Activated CD4-positive, alpha-beta T cell treated with anti-CD3 and anti-CD28 coated beads, Interleukin-10, Interleukin-2, amounts not matched to agents 100 ng/mL and 50 ng/mL, durations not matched to agents 16 hours and 8 hours (primary cell): ENCODE measurements at regions not wholly inside any gene's neighbourhood (a gene's known extent, or its start where the extent isn't known, plus 50 kb on each side); places are given as distances from the start of the nearest gene placed in this dataset.

Experiments used
- DNase-seq: peaks from one replicate; pipeline ENCODE4 v3.0.0-alpha.2; 2020

- no peak for DNase-seq
Measured at GRCh38 chr15:26374806-26375205, 398.1 kb downstream of the GABRB3 start.

- no peak for DNase-seq
Measured at GRCh38 chr15:26372706-26373105, 400.2 kb downstream of the GABRB3 start.

DNA sequence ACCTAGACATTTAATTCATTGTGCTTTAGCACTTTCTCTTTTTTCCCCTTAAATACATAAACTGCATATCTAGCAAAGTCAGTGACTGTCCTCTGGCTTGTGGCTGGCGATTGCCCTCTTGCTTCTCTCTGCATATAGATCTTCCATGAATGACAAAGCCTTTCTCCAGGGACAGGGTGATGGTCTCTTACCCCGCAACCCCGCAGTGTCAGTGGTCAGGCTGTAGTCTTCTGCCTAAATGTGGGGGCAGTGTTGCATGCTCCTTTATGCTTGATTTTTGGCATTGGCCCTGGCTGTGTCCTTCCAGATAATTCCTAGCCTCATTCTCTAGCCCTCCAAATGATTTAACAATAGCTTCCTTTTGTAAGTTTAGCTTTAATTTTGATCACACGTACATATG, 407.8 kb downstream of the GABRB3 start:
- no peak for DNase-seq

- DNase-seq = no peak
Measured at GRCh38 chr15:26359855-26360254, 413.0 kb downstream of the GABRB3 start.

- DNase-seq = no peak
Measured at GRCh38 chr15:26358708-26359107, 414.2 kb downstream of the GABRB3 start.

DNA sequence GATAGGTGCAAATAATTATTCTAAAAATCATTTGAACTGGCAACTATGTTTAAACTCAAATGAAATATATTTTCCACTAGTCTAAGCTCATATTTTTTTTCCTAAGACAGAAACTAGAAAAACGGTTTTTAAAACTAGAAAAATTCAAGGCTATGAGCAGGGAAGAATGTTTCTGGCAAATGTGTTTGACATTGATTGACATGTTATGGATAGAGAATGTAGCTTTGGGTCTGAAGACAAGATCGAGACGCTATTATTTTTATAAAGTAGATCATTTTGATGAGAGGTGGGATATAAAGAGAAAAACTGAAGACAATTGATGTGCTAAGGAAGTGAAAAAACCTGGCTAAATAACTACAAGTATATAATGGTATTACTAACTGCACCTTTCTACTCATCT, 415.2 kb downstream of the GABRB3 start:
- DNase-seq = no peak

DNA sequence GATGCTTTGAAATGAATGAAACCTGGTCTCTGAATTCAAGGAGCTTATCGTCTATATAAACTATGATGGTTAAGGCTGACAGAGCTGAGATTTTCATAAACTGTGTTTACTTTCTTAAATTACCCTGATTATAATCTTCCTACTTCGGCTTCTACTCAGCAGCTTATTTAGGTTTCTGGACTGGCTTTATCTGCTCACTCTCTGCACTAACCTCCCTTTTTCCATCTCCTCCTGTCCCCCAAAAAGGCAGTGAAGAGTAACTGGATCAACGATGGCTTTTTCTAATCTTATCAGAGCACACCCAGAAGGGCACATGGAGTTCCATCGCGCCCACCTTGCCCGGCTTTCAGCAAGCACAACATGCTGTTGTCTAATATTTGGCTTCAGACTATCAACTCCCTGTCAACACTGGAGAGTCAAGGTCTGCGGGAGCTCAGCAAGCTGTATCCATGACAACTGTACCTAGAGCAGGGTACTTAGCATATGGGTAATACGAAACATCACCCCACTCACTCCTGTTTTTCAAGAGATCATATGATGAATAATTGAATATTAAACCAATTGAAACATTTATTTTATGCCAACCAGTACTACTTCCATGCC, 417.3 kb downstream of the GABRB3 start:
- DNase-seq = no peak

GRCh38 chr15:26352909-26353308, 420.0 kb downstream of the GABRB3 start:
- no peak for DNase-seq

DNA sequence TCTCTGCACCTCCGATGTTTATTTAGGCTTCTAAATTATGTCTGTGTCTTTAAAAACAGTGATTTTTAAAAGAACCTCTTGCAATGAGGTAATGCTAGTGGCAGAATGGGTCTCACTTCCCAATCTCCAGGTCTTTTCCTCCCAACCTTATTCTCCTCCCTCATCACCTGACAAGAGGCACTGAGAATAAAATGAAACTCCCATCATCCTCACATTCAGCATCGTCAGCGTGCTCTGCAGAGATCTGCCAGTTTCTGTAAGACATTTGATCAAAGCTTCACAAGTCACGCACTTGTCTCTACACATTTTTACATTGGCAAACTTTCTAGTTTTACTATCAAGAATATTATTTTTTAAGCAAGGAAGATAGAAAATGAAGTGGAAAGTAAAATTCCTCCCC, 420.5 kb downstream of the GABRB3 start:
- no peak for DNase-seq

- DNase-seq = no peak
Measured at GRCh38 chr15:26325495-26325894, 447.4 kb downstream of the GABRB3 start.

DNA sequence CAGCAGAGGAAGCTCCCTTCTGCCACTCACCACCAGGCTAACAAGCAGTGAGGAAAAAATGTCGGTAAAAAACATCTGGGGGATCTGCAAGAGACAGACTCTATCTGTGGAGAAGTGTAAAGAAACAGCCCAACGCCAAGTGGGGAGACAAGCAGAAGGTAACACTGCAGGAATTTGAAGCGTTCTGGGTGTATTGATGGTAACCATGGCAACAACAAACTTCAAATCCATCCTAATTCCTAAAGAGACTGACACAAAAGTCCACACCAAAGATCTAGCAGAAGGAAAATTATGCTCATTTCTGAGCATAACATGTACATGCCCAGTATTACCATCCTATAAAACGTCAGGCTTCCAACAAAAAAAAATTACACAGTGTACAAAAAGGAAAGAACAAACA, 449.3 kb downstream of the GABRB3 start:
- DNase-seq = no peak

GRCh38 chr15:26318689-26319088, 454.2 kb downstream of the GABRB3 start:
- DNase-seq = no peak

DNA sequence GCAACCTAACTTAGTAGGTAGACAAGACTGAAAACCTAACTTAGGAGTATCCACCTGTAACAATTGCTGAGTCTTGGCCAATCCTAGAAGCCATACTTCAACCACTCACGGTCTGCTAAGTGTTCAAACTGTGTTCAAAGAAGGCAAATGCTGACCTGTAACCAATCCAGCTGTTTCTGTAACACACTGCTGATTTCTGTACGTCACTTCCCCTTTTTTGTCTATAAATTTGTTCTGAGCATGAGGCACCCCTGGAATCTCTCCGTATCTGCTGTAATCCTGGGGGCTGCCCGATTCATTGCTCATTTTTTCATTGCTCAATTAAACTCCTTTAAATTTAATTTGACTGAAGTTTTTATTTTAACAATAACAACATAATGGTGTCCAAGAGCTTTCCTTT, 451.4 kb upstream of the ATP10A start:
- no peak for DNase-seq

DNA sequence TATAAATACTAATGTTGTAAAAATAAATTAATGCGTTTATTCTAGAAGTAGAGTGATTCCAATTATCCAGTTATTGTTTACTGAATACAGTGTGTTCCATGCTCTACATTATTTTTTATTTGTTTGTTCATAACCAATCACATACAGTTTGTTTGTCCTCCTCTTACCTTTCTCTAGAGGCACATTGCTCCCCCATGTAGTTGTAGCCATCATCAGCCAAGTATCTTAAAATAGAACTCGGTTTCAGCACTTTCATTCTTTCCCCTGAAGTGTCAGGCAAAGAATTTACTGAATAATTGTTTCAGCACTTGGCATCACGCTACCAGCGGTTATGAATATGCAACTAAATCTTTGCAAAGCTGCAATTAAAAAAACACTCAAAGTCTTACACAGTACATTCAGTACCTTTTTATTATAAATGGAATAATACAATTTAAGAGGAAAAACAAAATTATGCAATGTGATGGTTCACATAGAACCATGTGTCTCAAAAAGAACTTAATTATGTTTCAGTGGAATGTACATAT, 448.6 kb upstream of the ATP10A start:
- no peak for DNase-seq

- no peak for DNase-seq
Measured at GRCh38 chr15:26298659-26299170, 435.6 kb upstream of the ATP10A start.

DNA sequence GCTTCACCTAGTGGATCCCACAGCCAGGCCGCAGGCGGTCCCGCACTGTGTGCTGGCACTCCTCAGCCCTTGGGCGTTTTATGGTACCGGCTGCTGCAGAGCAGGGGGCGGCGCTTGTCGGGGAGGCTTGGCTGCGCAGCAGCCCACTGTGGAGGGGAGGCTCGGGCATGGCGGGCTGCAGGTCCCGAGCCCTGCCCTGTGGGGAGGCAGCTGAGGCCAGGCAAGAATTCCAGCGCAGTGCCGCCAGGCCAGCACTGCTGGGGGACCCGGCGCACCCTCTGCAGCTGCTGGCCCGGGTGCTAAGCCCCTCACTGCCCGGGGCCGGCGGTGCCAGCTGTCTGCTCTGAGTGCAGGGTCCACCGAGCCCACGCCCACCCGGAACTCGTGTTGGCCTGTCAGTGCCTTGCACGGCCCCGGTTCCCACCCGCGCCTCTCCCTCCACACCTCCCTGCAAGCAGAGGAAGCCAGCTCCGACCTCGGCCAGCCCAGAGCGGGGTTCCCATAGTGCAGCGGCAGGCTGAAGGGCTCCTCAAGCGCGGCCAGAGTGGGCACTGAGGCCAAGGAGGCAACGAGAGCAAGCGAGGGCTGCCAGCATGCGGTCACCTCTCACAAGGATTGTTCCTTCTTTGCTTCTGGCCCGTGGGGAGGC, 435.0 kb upstream of the ATP10A start:
- no peak for DNase-seq

GRCh38 chr15:26295336-26296085, 432.4 kb upstream of the ATP10A start:
- DNase-seq = no peak

- no peak for DNase-seq
Measured at GRCh38 chr15:26294059-26294689, 431.0 kb upstream of the ATP10A start.

DNA sequence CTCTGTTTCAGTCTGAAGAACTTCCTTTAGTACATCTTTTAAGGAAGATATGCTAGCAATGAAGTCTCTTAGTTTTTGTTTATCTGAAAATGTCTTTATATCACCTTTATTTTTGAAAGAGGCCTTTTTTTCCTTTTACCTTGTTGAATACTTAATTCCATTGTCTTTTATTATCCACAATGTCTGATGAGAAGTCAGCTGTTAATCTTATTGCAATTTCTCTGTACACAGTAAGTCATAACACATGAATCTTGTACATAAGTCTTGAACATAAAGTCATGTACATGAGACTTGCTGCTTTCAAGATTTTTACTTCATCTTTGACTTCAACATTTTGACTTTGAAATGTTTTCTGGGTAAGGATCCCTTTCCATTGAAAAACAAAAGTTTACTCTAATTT, 424.3 kb upstream of the ATP10A start:
- DNase-seq = no peak

GRCh38 chr15:26280281-26280680, 417.2 kb upstream of the ATP10A start:
- DNase-seq = no peak

DNA sequence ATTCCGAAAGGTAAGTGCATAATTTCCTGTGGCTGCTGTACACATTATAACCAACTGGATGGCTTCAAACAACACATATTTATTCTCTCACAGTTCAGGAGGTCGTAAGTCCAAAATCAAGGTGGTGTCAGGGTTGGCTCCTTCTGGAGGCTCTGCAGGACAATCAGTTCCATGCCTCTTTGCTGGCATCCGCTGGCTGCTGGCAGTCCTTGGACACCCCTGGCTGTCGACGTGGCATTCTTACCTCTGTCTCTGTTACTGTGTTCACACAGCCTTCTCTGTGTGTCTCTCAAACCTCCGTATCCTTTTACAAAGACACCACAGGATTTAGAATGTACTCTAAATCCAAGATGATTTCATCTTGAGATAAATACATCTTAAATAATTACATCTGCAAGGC, 398.8 kb upstream of the ATP10A start:
- DNase-seq = no peak

DNA sequence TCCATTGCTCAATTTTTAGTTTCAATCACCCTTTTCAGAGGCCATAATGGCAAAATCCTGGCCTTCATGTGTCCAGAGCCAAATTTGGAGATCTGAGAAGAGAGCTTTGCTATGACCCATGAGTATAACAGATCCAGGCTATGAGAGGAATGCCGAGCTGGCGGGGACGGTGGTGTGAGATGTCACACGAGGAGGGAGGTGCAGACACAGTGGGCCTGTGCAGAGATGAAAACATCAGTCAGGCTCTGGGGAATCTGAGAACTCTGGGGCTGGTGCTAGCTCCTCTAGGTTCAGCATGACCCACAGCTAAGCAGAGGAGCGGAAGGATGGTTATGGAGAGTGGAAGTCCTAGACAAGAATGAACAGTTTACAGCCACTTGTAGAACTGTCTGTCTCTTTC, 398.3 kb upstream of the ATP10A start:
- DNase-seq = no peak

- DNase-seq = peak; percentile 34
Measured at GRCh38 chr15:26260517-26261133, 397.5 kb upstream of the ATP10A start.
